ENCODE measurements at regions not wholly inside any gene's neighbourhood (a gene's known extent, or its start where the extent isn't known, plus 50 kb on each side); places are given as distances from the start of the nearest gene placed in this dataset.
"Not testable (repeated sequence)": the region's sequence is repeated elsewhere in the genome, so short reads cannot be mapped to it uniquely, and the experiment has no call there.

- DNase-seq: no peak
These were observed 427.8 kb downstream of the SLC6A15 start for GRCh38 chr12:84484798-84485197.

DNA sequence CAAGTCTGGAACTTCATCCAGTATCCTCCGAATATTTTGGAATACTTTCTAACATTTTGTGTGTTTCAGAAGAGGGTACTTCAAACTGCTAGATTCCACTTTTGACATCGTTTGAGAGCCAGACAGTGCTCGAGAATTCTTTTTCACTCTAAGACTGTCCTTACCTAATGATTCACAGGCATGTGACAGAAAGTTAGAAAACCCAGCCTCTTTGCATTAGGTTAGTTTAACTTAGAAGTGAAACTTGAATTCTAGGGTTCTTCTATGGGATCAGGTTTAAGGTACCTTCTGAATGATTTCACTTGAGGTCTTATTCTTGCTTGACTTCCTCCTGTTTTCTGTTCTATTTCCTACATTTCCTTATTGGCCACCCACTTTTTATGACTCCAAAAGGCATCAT, 431.8 kb downstream of the SLC6A15 start:
- DNase-seq: no peak

- no peak for DNase-seq
These were observed 442.2 kb downstream of the SLC6A15 start for GRCh38 chr12:84470361-84470760.

GRCh38 chr12:84464616-84465015, 448.0 kb downstream of the SLC6A15 start:
- DNase-seq: no peak

DNA sequence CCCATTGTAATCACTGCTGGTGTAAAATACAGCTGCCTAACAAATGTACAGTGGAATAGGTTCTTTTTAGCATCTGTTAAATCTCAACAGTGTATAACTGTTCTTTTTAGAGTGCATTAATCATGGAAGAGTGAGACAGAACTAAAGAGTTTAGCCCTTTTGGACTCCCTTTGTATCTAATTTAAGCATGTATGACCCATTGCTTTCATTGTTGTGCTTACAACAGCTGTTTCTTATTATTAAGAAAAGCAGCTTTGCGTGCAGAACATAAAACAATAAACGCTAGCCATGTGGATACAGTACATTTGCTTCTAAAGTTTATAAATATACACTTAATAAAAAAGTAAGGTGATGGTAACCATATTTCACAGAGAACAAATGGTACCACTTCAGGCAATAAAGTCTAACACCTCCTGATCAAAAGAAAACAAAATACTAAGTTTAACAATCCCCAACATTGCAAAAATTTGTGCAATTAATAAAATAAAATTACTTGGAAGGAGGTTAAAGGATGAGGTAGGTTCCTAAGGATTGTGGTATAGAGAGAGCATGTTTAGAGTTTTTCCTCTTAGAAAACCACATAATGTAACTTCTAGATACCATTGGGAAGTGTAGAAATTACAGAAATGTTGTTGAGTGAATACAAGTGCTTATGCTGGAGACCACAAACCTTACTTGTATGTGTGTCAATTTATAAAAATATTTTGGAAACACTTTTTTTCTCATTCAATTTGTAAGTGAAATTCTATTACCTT, 448.7 kb downstream of the SLC6A15 start:
- DNase-seq: no peak

GRCh38 chr12:84455598-84455997, 457.0 kb downstream of the SLC6A15 start:
- no peak for DNase-seq

GRCh38 chr12:84446478-84446877, 466.1 kb downstream of the SLC6A15 start:
- DNase-seq: not testable (repeated sequence)

DNA sequence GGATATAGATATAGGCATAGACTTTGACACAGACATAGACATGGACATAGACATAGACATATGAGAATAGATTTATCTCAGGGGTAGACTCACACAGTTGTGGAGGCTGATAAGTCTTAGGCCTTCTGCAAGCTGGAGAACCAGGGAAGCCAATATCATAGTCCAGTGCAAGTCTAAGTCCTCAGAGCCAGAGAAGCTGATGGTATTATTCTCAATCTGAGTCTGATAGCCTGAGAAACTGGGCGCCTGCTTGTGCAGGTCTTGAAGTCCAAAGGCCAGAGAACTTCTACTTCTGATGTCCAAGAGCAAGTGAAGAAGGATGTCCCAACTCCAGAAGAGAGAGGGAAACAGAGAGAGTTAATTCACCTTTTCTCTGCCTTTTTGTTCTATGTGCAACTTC, 476.5 kb downstream of the SLC6A15 start:
- DNase-seq: no peak

- no peak for DNase-seq
These were observed 476.9 kb downstream of the SLC6A15 start for GRCh38 chr12:84435682-84436081.

DNA sequence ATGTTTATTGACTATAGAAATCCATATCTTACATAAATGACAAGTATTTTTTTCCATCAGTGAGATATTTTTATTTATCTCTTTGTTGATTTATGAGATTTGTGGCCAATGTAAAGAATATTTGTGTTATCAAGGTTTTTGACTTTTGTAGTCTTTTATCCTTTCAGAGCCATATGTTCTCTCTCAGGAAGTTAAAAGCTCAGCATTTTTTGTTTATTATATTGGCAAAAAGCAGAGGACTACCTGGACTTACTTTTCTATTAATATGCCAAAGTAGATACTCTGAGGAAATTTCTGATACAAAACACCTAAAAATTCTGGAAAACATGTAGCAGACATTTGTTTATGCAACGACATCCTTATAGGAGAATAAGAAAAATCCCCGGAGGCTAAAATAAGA, 490.3 kb downstream of the SLC6A15 start:
- no peak for DNase-seq

DNA sequence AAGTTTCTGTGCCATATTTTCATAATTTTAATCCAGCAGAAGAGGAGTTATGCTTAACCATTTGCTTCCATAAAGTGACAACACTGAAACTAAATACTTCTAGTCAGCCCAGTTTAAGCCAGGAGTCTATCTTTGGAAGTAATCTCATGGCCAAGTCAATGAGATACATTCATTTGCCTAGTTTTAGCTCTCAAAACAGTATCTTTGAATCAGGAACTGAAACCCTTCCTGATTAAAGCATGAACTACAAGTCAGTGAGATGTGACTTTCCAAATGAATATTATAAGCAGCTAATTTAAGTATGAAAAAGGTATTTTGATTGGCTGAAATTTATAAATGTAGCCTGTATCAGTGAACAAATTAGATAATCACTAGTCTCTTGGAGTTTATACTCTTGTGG, 491.5 kb downstream of the SLC6A15 start:
- DNase-seq: no peak

- no peak for DNase-seq
These were observed 496.0 kb downstream of the SLC6A15 start for GRCh38 chr12:84416626-84417025.

DNA sequence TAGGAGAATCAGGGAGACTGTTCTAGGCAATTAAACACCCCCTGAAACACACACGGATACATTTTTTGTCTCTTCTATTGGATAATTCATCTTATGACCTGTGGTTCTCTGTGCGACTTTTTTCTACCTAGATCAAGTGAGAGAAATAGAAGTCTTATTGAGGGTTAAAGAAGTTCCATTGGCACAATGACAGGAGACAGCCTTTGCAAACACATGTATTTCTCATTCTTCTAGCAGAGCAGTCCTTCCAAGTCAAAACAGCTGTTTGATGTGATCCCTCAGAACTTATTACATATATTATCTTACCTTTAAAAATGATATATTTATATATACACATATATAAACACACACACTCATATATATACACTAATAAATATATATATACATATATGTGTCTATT, 496.7 kb downstream of the SLC6A15 start:
- DNase-seq: no peak

- DNase-seq: no peak
These were observed 498.9 kb downstream of the SLC6A15 start for GRCh38 chr12:84413656-84414055.

DNA sequence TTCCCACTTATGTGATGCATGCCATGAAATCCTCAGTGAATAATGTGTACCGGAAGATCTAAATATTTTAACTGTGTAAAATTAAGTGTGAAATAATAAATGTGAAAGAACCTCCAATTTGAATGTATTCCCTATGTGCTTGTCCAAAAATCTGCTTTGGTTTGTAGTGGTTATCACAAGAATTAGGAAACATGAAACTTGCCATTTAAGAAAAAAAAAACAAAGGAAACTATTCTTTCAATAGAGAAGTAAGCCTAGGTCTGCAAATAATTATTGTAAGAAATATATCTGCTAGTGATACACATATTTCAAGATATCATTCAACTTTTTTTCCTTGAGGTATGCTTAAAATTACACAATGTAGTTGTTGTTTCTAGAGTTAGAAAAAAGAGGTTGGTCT, 500.4 kb downstream of the SLC6A15 start:
- no peak for DNase-seq

- no peak for DNase-seq
These were observed 501.6 kb downstream of the SLC6A15 start for GRCh38 chr12:84411031-84411430.

GRCh38 chr12:84408936-84409335, 503.7 kb downstream of the SLC6A15 start:
- DNase-seq: no peak

DNA sequence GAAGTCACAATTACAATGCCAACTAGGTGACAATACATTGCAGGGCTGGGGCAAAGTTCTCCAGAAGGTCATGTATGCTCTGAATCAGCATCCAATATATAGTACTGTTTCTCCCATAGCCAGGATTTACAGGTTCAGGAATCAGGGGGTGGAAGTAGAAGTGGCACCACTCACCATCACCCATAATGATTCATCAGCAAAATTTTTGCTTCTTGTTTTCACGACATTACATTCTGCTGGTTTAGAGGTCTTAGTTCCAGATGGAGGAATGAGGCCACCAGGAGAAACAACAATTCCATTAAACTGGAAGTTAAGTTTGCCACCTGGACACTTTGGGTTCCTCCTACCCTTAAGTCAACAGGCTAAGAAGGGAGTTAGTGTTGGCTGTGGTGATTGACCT, 505.9 kb downstream of the SLC6A15 start:
- DNase-seq: not testable (repeated sequence)

DNA sequence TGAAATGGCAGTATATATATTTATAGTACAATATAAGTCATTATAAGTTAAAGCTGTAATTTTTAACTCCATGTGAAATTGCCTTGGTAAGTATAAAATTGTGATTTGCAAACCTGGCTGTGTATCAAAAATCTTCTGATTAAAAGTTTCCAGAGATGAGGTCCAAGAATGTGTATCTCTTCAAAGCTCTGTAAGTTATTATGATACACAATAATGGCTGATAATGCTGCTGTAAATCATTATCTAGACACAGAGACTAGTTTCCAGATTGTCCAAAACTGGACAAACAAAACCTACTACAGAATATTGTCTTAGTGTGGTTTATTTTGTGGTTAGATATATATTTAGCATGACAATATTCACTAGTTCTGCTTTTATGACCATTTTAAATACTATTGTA, 514.8 kb downstream of the SLC6A15 start:
- no peak for DNase-seq

GRCh38 chr12:84397263-84397662, 515.3 kb downstream of the SLC6A15 start:
- DNase-seq: no peak

- DNase-seq: not testable (repeated sequence)
These were observed 521.4 kb downstream of the SLC6A15 start for GRCh38 chr12:84391176-84391575.

- DNase-seq: no peak
These were observed 528.2 kb downstream of the SLC6A15 start for GRCh38 chr12:84384384-84384783.

DNA sequence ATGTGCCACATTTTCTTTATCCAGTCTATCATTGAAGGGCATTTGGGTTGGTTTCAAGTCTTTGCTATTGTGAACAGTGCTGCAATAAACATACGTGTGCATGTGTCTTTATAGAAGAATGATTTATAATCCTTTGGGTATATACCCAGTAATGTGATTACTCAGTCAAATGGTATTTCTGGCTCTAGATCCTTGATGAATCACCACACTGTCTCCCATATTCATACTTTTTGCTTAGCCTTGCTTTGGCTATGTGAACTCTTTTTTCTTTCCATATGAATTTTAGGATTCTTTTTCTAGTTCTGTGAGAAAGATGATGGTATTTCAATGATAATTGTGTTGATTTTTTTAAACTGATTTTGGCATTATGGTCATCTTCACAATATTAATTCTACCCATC, 530.1 kb downstream of the SLC6A15 start:
- not testable (repeated sequence) for DNase-seq

- no peak for DNase-seq
These were observed 536.3 kb downstream of the SLC6A15 start for GRCh38 chr12:84376320-84376719.

DNA sequence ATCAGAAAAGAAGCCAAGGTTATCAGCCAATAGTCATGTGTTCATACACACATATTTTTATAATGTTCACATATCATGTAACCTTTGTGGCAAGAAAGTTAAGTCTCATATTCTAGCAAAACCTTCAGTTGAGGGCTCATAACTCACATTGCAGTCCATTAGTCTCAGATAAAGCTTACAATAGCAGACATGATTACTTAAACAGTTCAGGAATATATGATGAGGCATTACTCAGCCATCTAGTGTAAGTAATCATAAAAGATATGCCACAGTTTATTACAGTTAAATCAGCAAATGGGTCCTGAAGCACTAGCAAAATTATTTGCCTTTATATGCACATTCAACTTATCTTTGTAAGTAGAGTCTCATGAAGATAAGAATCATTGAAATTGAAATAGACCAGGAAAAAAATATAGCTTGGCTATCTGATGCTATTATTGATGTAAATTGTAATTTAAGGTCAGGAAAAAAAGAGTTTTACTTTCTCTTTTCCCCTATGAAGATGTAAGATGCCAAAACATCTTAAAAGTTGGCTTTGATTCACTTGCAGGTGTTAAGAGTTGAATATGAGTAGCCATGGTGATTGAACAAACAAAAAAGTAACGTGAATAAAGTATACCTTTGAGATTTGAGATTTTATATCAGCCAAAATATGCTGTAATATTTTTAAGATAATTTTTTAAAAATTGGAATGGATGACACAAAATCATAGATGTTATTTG, 537.0 kb downstream of the SLC6A15 start:
- DNase-seq: no peak

Measured in activated CD4-positive, alpha-beta T cell treated with anti-CD3 and anti-CD28 coated beads, Interleukin-2, amount 50 U/mL, for 16 hours (primary cell).